ENCODE measurements at regions not wholly inside any gene's neighbourhood (a gene's known extent, or its start where the extent isn't known, plus 50 kb on each side); places are given as distances from the start of the nearest gene placed in this dataset.

- TF ChIP-seq CTCF (conservative IDR thresholded peaks at IDR 0.05; ENCODE audit: low read depth, low read length), result no peak
- TF ChIP-seq POLR2A (IDR thresholded peaks at IDR 0.05; ENCODE audit: low read depth, low read length), result no peak
- no peak for TF ChIP-seq RCOR1 (IDR thresholded peaks at IDR 0.05; ENCODE audit: insufficient replicate concordance, low read length)
- TF ChIP-seq FOS (IDR thresholded peaks at IDR 0.05; ENCODE audit: low read depth, low read length), result no peak
These were observed 62.1 kb upstream of the SESN3 start for GRCh38 chr11:95293116-95293515.

All from IMR-90 (cell line).